OCI-LY1 (cell line): ENCODE measurements at regions not wholly inside any gene's neighbourhood (a gene's known extent, or its start where the extent isn't known, plus 50 kb on each side); places are given as distances from the start of the nearest gene placed in this dataset.

Experiments used
- EZH2 ChIP-seq: fragments of 200-600 bp; sonication (generic), shearing (Covaris generic); IDR thresholded peaks from 2 replicates; pipeline ENCODE4 v1.8.0; 2017; ENCODE audit warnings: borderline replicate concordance, mixed run types, mild to moderate bottlenecking, antibody characterized with exemption, low read length, moderate library complexity, mixed read lengths
- TF ChIP-seq, protein P1 (sequence below): fragments of 200-600 bp; sonication (generic), shearing (Covaris generic); IDR thresholded peaks from 2 replicates; pipeline ENCODE4 v1.5.1; 2017; ENCODE audit warnings: mild to moderate bottlenecking, antibody characterized with exemption, low read length, moderate library complexity, mixed read lengths

DNA sequence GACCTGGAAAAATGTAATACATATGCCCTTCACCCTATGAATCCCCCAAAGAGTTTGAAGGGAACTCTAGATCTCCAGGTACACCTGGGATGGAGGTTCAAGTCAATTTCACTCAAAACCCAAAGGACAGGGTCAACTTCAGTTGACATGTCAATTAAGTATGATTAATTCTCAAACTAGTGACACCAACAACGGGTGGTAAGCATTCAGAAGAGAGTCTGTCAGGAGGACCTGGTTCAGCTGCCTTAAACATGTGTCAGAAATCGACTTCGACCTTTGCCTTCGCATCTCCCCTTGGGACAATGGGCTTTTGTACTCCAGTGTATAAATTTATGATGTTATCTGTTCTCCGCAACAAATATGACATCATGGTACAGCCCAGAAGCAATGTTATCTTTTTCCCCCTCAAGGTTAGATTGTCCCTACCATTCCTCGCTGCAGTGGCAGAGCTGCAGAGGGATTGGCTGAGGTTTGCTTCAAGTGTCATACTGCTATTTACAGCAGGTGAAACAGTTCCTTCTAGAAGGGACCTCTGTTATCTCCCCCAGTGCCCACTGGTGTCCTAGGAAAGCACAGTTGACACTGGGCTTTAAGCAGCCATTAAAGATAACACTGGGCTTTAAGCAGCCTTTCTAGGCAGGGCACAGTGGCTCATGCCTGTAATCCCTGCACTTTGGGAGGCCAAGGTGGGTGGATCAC, 94.7 kb upstream of the SNX9 start:
- TF ChIP-seq EZH2: no peak
- TF ChIP-seq, protein P1, sequence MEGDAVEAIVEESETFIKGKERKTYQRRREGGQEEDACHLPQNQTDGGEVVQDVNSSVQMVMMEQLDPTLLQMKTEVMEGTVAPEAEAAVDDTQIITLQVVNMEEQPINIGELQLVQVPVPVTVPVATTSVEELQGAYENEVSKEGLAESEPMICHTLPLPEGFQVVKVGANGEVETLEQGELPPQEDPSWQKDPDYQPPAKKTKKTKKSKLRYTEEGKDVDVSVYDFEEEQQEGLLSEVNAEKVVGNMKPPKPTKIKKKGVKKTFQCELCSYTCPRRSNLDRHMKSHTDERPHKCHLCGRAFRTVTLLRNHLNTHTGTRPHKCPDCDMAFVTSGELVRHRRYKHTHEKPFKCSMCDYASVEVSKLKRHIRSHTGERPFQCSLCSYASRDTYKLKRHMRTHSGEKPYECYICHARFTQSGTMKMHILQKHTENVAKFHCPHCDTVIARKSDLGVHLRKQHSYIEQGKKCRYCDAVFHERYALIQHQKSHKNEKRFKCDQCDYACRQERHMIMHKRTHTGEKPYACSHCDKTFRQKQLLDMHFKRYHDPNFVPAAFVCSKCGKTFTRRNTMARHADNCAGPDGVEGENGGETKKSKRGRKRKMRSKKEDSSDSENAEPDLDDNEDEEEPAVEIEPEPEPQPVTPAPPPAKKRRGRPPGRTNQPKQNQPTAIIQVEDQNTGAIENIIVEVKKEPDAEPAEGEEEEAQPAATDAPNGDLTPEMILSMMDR: no peak
